Rectal smooth muscle tissue (tissue), 1 donor: ENCODE measurements at regions not wholly inside any gene's neighbourhood (a gene's known extent, or its start where the extent isn't known, plus 50 kb on each side); places are given as distances from the start of the nearest gene placed in this dataset.

Experiments used
- H3K27ac ChIP-seq: one replicate; pipeline ENCODE4 v1.7.0; 2013; ENCODE audit warnings: low read depth, low read length, inconsistent platforms
- H3K27me3 ChIP-seq: one replicate; pipeline ENCODE4 v1.7.0; 2013; ENCODE audit warnings: low read length; ENCODE audit not compliant: control insufficient read depth, insufficient read depth
- H3K36me3 ChIP-seq: one replicate; pipeline ENCODE4 v1.7.0; 2013; ENCODE audit warnings: low read length; ENCODE audit not compliant: control insufficient read depth, insufficient read depth
- H3K4me1 ChIP-seq: one replicate; pipeline ENCODE4 v1.7.0; 2013; ENCODE audit warnings: low read length; ENCODE audit not compliant: control insufficient read depth, insufficient read depth
- H3K4me3 ChIP-seq: one replicate; pipeline ENCODE4 v1.7.0; 2013; ENCODE audit warnings: low read length
- H3K9ac ChIP-seq: one replicate; pipeline ENCODE4 v1.7.0; 2013; ENCODE audit warnings: low read length

- H3K4me3 ChIP-seq = no peak overlapping the region
- no peaks in the 10 kb centered on the region for H3K36me3 ChIP-seq
- H3K27ac ChIP-seq = no peak overlapping the region
- no peaks in the 10 kb centered on the region for H3K4me1 ChIP-seq
- H3K9ac ChIP-seq = no peak overlapping the region
- H3K27me3 ChIP-seq = no peaks in the 10 kb centered on the region
Observed at GRCh38 chr7:46015107-46015868, 94.2 kb upstream of the IGFBP3 start.

GRCh38 chr7:46011501-46011900 is 90.4 kb upstream of the IGFBP3 start:
- no peak overlapping the region for H3K4me3 ChIP-seq
- no peaks in the 10 kb centered on the region for H3K27me3 ChIP-seq
- peaks cover 2% of the 10 kb centered on the region for H3K4me1 ChIP-seq
- no peaks in the 10 kb centered on the region for H3K36me3 ChIP-seq
- H3K27ac ChIP-seq = no peak overlapping the region
- no peak overlapping the region for H3K9ac ChIP-seq

- no peak overlapping the region for H3K4me3 ChIP-seq
- no peaks in the 10 kb centered on the region for H3K36me3 ChIP-seq
- peaks cover 2% of the 10 kb centered on the region for H3K4me1 ChIP-seq
- H3K9ac ChIP-seq = no peak overlapping the region
- no peak overlapping the region for H3K27ac ChIP-seq
- H3K27me3 ChIP-seq = no peaks in the 10 kb centered on the region
Observed at GRCh38 chr7:46011059-46011458, 90.0 kb upstream of the IGFBP3 start.

GRCh38 chr7:46009211-46009610 is 88.1 kb upstream of the IGFBP3 start:
- no peak overlapping the region for H3K9ac ChIP-seq
- H3K27me3 ChIP-seq = no peaks in the 10 kb centered on the region
- H3K36me3 ChIP-seq = no peaks in the 10 kb centered on the region
- no peak overlapping the region for H3K27ac ChIP-seq
- H3K4me1 ChIP-seq = peaks cover 2% of the 10 kb centered on the region
- no peak overlapping the region for H3K4me3 ChIP-seq

GRCh38 chr7:46007990-46008643 is 87.0 kb upstream of the IGFBP3 start:
- Histone ChIP-seq H3K36me3 (no peaks in the 10 kb centered on the region), H3K4me3 (no peak overlapping the region), H3K27ac (peak overlapping the region; percentile 24), H3K9ac (no peak overlapping the region), H3K4me1 (peaks cover 2% of the 10 kb centered on the region), H3K27me3 (no peaks in the 10 kb centered on the region)

- Histone ChIP-seq H3K4me3 (no peak overlapping the region), H3K4me1 (peaks cover 2% of the 10 kb centered on the region), H3K27ac (peak overlapping the region; percentile 20), H3K27me3 (no peaks in the 10 kb centered on the region), H3K9ac (no peak overlapping the region), H3K36me3 (no peaks in the 10 kb centered on the region)
Observed at GRCh38 chr7:46007194-46007593, 86.1 kb upstream of the IGFBP3 start.

GRCh38 chr7:46006723-46007122 is 85.7 kb upstream of the IGFBP3 start:
- Histone ChIP-seq H3K27ac (no peak overlapping the region), H3K9ac (no peak overlapping the region), H3K4me3 (no peak overlapping the region), H3K27me3 (no peaks in the 10 kb centered on the region), H3K36me3 (no peaks in the 10 kb centered on the region), H3K4me1 (peaks cover 2% of the 10 kb centered on the region)

GRCh38 chr7:46006212-46006611 is 85.1 kb upstream of the IGFBP3 start:
- H3K4me3 ChIP-seq = no peak overlapping the region
- peaks cover 2% of the 10 kb centered on the region for H3K4me1 ChIP-seq
- no peak overlapping the region for H3K27ac ChIP-seq
- H3K27me3 ChIP-seq = no peaks in the 10 kb centered on the region
- no peaks in the 10 kb centered on the region for H3K36me3 ChIP-seq
- H3K9ac ChIP-seq = no peak overlapping the region

GRCh38 chr7:46004965-46005364 is 83.9 kb upstream of the IGFBP3 start:
- Histone ChIP-seq H3K36me3 (no peaks in the 10 kb centered on the region), H3K27me3 (no peaks in the 10 kb centered on the region), H3K27ac (no peak overlapping the region), H3K9ac (no peak overlapping the region), H3K4me1 (peaks cover 2% of the 10 kb centered on the region), H3K4me3 (no peak overlapping the region)

GRCh38 chr7:46003896-46004875 is 83.1 kb upstream of the IGFBP3 start:
- no peaks in the 10 kb centered on the region for H3K36me3 ChIP-seq
- no peak overlapping the region for H3K4me3 ChIP-seq
- no peaks in the 10 kb centered on the region for H3K27me3 ChIP-seq
- H3K27ac ChIP-seq = no peak overlapping the region
- no peak overlapping the region for H3K9ac ChIP-seq
- peaks cover 2% of the 10 kb centered on the region for H3K4me1 ChIP-seq

- Histone ChIP-seq H3K36me3 (no peaks in the 10 kb centered on the region), H3K27me3 (no peaks in the 10 kb centered on the region), H3K9ac (no peak overlapping the region), H3K4me3 (no peak overlapping the region), H3K4me1 (peaks cover 2% of the 10 kb centered on the region), H3K27ac (no peak overlapping the region)
Observed at GRCh38 chr7:46003161-46003560, 82.1 kb upstream of the IGFBP3 start.

- no peaks in the 10 kb centered on the region for H3K36me3 ChIP-seq
- H3K9ac ChIP-seq = no peak overlapping the region
- H3K27ac ChIP-seq = no peak overlapping the region
- no peaks in the 10 kb centered on the region for H3K27me3 ChIP-seq
- no peaks in the 10 kb centered on the region for H3K4me1 ChIP-seq
- H3K4me3 ChIP-seq = no peak overlapping the region
Observed at GRCh38 chr7:46000513-46000912, 79.4 kb upstream of the IGFBP3 start.
